Panc1 (cell line): ENCODE measurements at regions not wholly inside any gene's neighbourhood (a gene's known extent, or its start where the extent isn't known, plus 50 kb on each side); places are given as distances from the start of the nearest gene placed in this dataset.

Experiments used
- ATAC-seq: fragments of 200-7000 bp; cut with Tn5 transposase; 2 replicates; pipeline ENCODE4 v1.9.1; 2020; ENCODE audit warnings: mild to moderate bottlenecking, moderate library complexity
- BruUV-seq: library from RNA; stranded (reverse); fragments of 400-500 nt; replicated peaks from 2 replicates; lab custom pipeline; 2021; lab: Mats Ljungman, UMichigan
- CTCF ChIA-PET: fragments of 300-600 bp; sonication (Branson Sonifier 250); formaldehyde crosslinking; loops from one replicate; lab custom pipeline; 2022; ENCODE audit warnings: antibody characterized with exemption; lab: Charles Lee
- POLR2A ChIA-PET: fragments of 300-600 bp; sonication (Branson Sonifier 250); formaldehyde crosslinking; loops from one replicate; lab custom pipeline; 2022; ENCODE audit warnings: antibody characterized with exemption; lab: Charles Lee
- DNase-seq: peaks from one replicate; pipeline ENCODE4 v3.0.0-alpha.2; 2010; ENCODE audit warnings: low read depth, low spot score
- H3K27ac ChIP-seq: 2 replicates; pipeline ENCODE4 v1.5.1; 2011; ENCODE audit warnings: mild to moderate bottlenecking, low read length, inconsistent platforms
- H3K27me3 ChIP-seq: fragments of 200-500 bp; sonication (Bioruptor generic); 2 replicates; pipeline ENCODE4 v1.6.0; 2014; ENCODE audit warnings: low read length, inconsistent platforms; ENCODE audit not compliant: control insufficient read depth, insufficient read depth
- H3K36me3 ChIP-seq: fragments of 200-500 bp; sonication (Bioruptor generic); 2 replicates; pipeline ENCODE4 v1.5.1; 2014; ENCODE audit warnings: inconsistent platforms, mild to moderate bottlenecking, low read length, moderate library complexity; ENCODE audit not compliant: control insufficient read depth, insufficient read depth
- H3K4me1 ChIP-seq: 2 replicates; pipeline ENCODE4 v1.5.1; 2011; ENCODE audit warnings: inconsistent platforms, mild to moderate bottlenecking, low read length, moderate library complexity; ENCODE audit not compliant: control insufficient read depth, insufficient read depth
- H3K4me3 ChIP-seq, 2 experiments: 2 replicates each; pipeline ENCODE4 v1.5.1; 2011 to 2012; ENCODE audit warnings: low read depth in 2 of 2, low read length in 2 of 2, mild to moderate bottlenecking in 2 of 2, inconsistent platforms in 1 of 2, moderate library complexity in 1 of 2
- H3K9me3 ChIP-seq: fragments of 200-500 bp; sonication (Bioruptor generic); 2 replicates; pipeline ENCODE4 v1.5.1; 2014; ENCODE audit warnings: low read depth, mild to moderate bottlenecking, inconsistent platforms, low read length, moderate library complexity; ENCODE audit not compliant: control insufficient read depth, insufficient read depth
- CTCF ChIP-seq: fragments of 450-650 bp; IDR thresholded peaks from 2 replicates; pipeline ENCODE4 v1.5.1; 2017; ENCODE audit warnings: mild to moderate bottlenecking
- POLR2AphosphoS5 ChIP-seq: IDR thresholded peaks from 2 replicates; pipeline ENCODE4 v1.6.1; 2012; ENCODE audit warnings: mild to moderate bottlenecking, low read depth, low read length, moderate library complexity
- REST ChIP-seq, 2 experiments: IDR thresholded peaks; 2 replicates each; pipeline ENCODE4 v1.6.1; 2011 to 2012; ENCODE audit warnings: low read depth in 2 of 2, control low read depth in 1 of 2, low read length in 1 of 2, mild to moderate bottlenecking in 1 of 2, moderate library complexity in 1 of 2; ENCODE audit not compliant: insufficient read depth in 1 of 2
- SIN3A ChIP-seq: IDR thresholded peaks from 2 replicates; pipeline ENCODE4 v1.6.1; 2012; ENCODE audit warnings: low read depth, mild to moderate bottlenecking, low read length, moderate library complexity, borderline replicate concordance; ENCODE audit not compliant: insufficient read depth
- TCF7L2 ChIP-seq: IDR thresholded peaks from 2 replicates; pipeline ENCODE4 v1.6.1; 2011; ENCODE audit warnings: mild to moderate bottlenecking, low read depth, low read length, inconsistent platforms
- in situ Hi-C: cut with HindIII; loops from 2 replicates; pipeline ENCODE4 v1.10.0; 2016; ENCODE audit warnings: low sequenced_read_pairs, low pct_unique_long_range_greater_than_20kb
- intact Hi-C: fragments of 100-400 bp; cut with micrococcal nuclease; formaldehyde crosslinking; loops from one replicate; pipeline ENCODE4 v1.10.0; 2022; ENCODE audit not compliant: unreplicated experiment

- POLR2A ChIA-PET = no interaction called here
- no peak overlapping the region for H3K4me3 ChIP-seq
- TF ChIP-seq REST (IDR thresholded peaks at IDR 0.05; ENCODE audit: insufficient read depth in 1 of 2, low read depth in 2 of 2, low read length in 1 of 2) = no peak
- TF ChIP-seq CTCF = no peak
- TF ChIP-seq POLR2AphosphoS5 = no peak
- TF ChIP-seq SIN3A = no peak
- no peak for TF ChIP-seq TCF7L2
- no peak overlapping the region for H3K27ac ChIP-seq
- H3K27me3 ChIP-seq = no peaks in the 10 kb centered on the region
- ATAC-seq (no peak), DNase-seq (no peak)
- H3K36me3 ChIP-seq = no peaks in the 10 kb centered on the region
- in situ Hi-C loops (no loop called here), intact Hi-C loops (no loop called here)
- BruUV-seq = no TSS peak
- H3K9me3 ChIP-seq = no peaks in the 10 kb centered on the region
- CTCF ChIA-PET = no interaction called here
- H3K4me1 ChIP-seq = no peaks in the 10 kb centered on the region; the same call in 1 of the 2 replicates
These were observed 670.0 kb downstream of the TOX3 start for GRCh38 chr16:51876934-51877333.

GRCh38 chr16:51876601-51876875 lies 670.4 kb downstream of the TOX3 start:
- H3K27me3 ChIP-seq = no peaks in the 10 kb centered on the region
- intact Hi-C loops (no loop called here), in situ Hi-C loops (no loop called here)
- H3K4me1 ChIP-seq = no peaks in the 10 kb centered on the region; the same call in 1 of the 2 replicates
- H3K27ac ChIP-seq = no peak overlapping the region
- no peak for ATAC-seq
- H3K36me3 ChIP-seq = no peaks in the 10 kb centered on the region
- H3K9me3 ChIP-seq = no peaks in the 10 kb centered on the region
- DNase-seq = no peak
- TF ChIP-seq REST (IDR thresholded peaks at IDR 0.05; ENCODE audit: insufficient read depth in 1 of 2, low read depth in 2 of 2, low read length in 1 of 2) = no peak
- no peak for TF ChIP-seq POLR2AphosphoS5
- TF ChIP-seq SIN3A = no peak
- no peak for TF ChIP-seq TCF7L2
- TF ChIP-seq CTCF = no peak
- no peak overlapping the region for H3K4me3 ChIP-seq
- CTCF ChIA-PET = no interaction called here
- POLR2A ChIA-PET = no interaction called here
- BruUV-seq = no TSS peak
